ELF-1 (cell line): ENCODE measurements at regions not wholly inside any gene's neighbourhood (a gene's known extent, or its start where the extent isn't known, plus 50 kb on each side); places are given as distances from the start of the nearest gene placed in this dataset.

Experiments
- DNase-seq: peaks from one replicate; pipeline ENCODE4 v3.0.0-alpha.2; 2016; ENCODE audit warnings: low read depth, low spot score

DNA sequence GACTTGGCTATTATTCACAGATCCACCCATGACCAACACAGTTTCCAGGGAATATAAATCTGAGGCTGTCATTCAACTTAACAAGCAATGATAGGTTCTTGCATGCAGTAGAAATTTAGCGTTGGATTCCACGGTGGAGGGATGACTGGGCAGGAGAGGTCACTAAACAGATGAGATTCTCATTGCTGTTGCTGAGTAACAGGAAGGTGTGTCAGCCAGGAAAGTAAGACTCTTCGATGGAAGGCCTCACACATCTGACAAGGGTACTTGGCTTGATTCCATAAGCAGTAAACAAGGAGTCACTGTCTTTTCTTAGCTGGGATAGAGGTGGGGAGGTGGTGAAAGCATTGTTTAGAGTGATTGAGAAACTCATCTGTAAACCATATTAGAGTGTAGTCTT lies 1152.0 kb downstream of the SORCS3 start:
- no peak for DNase-seq

GRCh38 chr10:105785721-105786120 lies 1144.6 kb downstream of the SORCS3 start:
- no peak for DNase-seq

GRCh38 chr10:105783936-105784483 lies 1142.9 kb downstream of the SORCS3 start:
- DNase-seq: no peak

- no peak for DNase-seq
Measured at GRCh38 chr10:105774881-105775280, 1133.8 kb downstream of the SORCS3 start.

- DNase-seq: no peak
Measured at GRCh38 chr10:105774351-105774750, 1133.3 kb downstream of the SORCS3 start.

GRCh38 chr10:105770524-105771212 lies 1129.6 kb downstream of the SORCS3 start:
- DNase-seq: peak; percentile 65

DNA sequence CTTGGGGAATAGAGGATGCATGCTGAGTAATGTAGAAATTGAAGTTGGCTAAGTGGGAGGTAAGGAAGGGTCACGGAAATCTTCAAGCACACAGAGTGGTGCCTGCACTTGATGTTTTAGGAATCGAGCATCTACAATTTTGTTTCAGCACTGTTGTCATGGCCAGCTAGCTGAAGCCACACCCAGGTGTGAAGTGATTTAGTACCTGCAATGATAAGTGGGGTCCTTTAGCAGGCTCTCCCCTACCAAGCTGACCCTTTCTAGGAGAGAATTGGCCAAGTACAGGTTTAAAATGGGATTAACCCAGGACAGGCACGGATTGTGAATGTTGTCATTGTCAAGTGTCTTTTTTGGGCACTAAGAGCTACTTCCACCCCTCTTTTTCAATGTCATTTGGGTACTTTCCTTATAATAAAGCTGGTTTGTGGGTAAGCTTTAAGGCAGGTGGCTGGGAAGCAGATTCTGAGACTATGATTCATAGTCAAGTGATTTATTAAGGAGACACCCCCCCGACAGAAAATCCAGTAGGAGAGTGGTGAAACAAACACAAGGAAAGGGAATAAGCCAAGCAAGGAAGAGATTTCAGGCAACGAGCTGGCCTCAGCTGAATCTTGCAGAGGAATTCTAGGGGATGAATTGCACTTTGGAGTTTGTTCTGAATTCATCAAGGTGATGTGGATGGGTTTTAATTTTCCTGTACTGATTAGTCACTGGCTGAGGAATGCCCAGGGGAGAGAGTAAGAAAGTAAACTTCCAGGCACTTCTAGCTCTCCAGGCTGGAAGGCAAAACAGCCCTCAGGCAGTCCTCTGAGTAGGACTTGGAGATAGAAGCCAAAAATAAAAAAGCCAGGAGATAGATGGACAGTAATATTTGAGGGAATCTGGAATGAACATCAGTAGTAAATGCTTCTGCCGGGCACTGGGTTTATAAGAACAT lies 1128.4 kb downstream of the SORCS3 start:
- DNase-seq: peak; percentile 15

GRCh38 chr10:105763611-105764010 lies 1122.5 kb downstream of the SORCS3 start:
- no peak for DNase-seq

GRCh38 chr10:105761576-105762260 lies 1120.6 kb downstream of the SORCS3 start:
- no peak for DNase-seq

- no peak for DNase-seq
Measured at GRCh38 chr10:105759669-105760068, 1118.6 kb downstream of the SORCS3 start.

DNA sequence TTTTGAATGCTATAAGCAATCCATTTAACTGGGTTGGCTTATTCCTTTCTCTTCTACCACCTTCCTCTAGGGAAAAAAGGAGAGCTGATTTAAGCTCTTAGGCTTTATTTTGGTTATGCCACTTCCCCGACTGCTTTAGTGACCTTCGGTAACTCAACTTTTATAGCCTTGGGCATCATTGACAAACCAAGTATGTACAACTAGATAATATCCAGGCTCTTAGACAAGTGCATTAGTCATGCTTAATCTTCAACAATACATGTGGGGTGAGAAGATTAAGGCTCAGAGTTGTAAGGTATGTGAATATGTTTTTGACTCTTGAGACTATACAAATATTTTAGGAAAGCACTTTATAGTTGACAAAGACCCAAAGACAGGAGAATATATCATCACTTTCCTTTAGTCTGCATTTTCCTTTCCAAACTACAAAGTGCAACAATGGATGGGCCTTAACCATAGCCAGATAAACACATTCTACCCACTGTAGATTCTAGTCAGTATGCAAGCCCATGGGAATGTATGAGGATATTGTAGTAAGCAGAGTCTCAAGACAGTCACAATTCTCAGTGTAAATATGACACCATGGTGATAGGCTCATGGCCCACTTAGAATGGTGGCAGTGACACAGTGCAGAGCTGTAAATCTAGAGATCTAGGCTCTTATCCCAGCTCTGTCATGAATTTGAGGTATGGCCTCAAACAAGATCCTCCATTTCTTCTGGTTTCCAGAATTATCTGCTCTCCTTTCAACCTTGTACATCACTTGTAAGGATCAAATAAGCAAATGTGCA lies 1117.3 kb downstream of the SORCS3 start:
- DNase-seq: no peak

DNA sequence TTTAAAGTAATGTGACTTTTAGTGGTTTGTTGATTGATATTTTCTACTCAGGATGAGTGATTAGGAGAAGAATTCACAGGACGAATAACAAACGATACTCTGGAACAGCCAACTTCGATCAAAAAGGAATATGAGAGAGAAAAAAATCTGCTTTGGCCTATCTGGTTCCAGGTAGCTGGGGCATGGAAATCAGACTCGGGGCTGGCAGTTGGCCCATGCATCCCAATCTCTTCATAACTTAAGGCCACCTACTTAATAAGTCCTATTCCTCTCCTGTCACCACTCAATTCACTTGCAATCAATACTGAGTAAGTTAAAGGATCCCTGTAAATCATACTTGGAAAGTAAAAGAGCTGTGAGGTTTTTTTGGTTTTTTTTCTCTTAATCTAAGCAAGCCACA lies 1116.2 kb downstream of the SORCS3 start:
- no peak for DNase-seq

GRCh38 chr10:105756386-105756785 lies 1115.3 kb downstream of the SORCS3 start:
- no peak for DNase-seq

DNA sequence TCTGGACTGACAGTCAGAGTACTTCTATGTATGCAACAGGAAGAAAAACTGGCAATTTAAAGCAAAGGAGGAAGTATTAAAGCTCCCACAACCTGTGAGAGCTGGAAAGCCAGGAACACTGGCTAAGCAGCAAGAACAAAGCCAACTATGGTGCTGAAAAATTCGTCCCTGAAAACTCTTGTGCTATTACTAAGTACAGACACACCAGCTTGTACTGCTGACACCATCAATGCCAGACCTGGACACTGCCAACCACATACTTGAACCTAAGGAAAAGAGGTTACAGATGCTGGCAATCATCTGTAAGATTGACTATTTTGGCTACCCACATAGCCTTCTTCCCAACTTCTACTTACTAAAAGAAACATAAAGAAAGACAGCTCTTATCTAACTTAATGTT lies 1110.6 kb downstream of the SORCS3 start:
- no peak for DNase-seq

DNA sequence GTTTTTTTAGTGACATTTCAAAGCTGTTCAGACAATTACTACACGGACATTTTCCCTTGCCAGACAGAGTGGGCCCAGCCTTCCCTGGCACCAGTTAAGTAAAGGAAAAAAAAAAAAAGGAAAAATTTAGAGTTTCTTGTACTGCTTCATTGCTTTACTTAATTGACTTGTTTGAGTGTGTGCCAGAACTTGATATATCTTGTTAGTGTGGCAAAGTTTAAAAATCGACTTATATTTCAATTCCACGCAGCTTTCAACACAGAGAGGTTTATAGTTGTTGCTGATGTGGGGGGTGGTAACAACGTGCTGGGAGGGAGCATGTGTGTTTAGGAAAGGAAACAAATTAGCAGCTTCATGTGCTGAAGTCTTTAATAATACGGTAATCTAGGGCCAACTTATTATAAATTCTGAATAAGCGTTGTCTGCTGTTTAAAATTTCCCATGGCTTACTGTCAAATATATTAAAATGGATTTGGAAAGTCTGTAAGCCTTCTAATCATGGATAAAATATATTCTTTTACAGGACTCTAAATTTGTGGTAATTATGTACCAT lies 1104.6 kb downstream of the SORCS3 start:
- DNase-seq: no peak

GRCh38 chr10:105743343-105744056 lies 1102.4 kb downstream of the SORCS3 start:
- no peak for DNase-seq

DNA sequence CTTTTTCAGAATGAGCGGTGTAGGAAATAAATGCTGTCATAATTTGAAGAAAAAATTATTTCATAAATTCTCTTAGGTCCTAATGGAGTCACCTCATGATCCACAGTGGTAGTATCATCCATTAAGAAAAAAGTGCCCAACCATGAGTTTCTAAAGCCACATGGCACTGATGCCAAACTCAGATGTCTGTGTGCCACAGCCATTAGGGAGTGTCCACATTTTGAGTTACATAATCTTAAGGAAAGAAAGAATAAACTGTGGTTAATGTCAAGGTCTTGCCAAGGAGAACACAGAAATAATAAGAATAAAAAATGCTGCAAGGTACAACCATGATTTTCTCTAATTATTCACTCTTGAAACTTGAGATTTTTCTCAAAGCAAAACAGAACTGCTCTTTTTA lies 1101.8 kb downstream of the SORCS3 start:
- no peak for DNase-seq

DNA sequence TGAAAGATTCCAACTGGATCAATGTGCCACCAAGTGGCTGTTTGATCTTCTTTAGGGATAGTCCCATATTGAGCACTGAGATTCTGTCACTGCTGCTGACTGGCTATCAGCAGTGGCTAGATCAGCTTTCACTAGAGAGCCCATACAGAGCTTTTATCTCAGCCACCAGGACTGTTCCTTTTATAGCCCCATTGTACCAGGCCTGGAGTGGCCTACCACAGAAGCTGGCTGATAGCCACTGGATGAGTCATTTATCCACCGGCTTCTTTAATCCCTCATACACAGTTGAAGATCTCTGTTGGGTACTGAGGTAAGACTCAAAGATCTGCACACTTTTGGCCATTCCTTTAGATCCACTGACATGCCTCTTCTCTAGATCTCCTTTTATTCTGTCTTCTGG lies 1101.1 kb downstream of the SORCS3 start:
- peak; percentile 36 for DNase-seq

DNA sequence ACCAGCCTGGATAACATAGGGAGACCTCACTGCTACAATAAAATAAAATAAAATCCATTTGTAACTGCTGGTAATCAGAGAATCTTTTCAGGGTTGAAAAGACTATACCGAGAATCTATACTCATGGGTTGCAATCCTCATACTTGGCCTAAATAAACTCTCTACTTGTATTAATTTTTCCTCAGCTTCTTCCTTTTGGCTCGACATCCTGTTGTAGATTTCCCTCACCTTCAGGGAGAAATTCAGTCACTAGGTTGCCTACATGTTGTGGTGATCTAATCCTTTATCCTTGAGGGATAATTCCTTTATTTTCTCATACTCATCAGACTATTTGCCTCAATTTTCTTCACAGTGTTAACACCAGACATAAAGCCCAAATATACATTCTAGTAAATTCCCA lies 1093.4 kb downstream of the SORCS3 start:
- no peak for DNase-seq

GRCh38 chr10:105733924-105734323 lies 1092.8 kb downstream of the SORCS3 start:
- DNase-seq: no peak
